BLaER1 treated with 17β-estradiol and CSF1 and Interleukin-3, amounts not matched to agents 10 nM and 100 nM (cell line): ENCODE measurements at regions not wholly inside any gene's neighbourhood (a gene's known extent, or its start where the extent isn't known, plus 50 kb on each side); places are given as distances from the start of the nearest gene placed in this dataset.

Source experiments
- H3K27ac ChIP-seq, 11 experiments: shearing (Covaris generic); formaldehyde crosslinking; 2 replicates each; pipeline ENCODE4 v1.8.1; 2022
- H3K27me3 ChIP-seq, 11 experiments: shearing (Covaris generic); formaldehyde crosslinking; 2 replicates each; pipeline ENCODE4 v1.8.1; 2022
- H3K36me3 ChIP-seq, 11 experiments: shearing (Covaris generic); formaldehyde crosslinking; 2 replicates each; pipeline ENCODE4 v1.8.1; 2022
- H3K4me1 ChIP-seq, 10 experiments: shearing (Covaris generic); formaldehyde crosslinking; 2 replicates each; pipeline ENCODE4 v1.8.1; 2022
- H3K4me2 ChIP-seq, 11 experiments: shearing (Covaris generic); formaldehyde crosslinking; 2 replicates each; pipeline ENCODE4 v1.8.1; 2022
- H3K4me3 ChIP-seq, 10 experiments: shearing (Covaris generic); formaldehyde crosslinking; 2 replicates each; pipeline ENCODE4 v1.8.1; 2022
- H3K9ac ChIP-seq, 11 experiments: shearing (Covaris generic); formaldehyde crosslinking; 2 replicates each; pipeline ENCODE4 v1.8.1; 2022
- H3K9me3 ChIP-seq, 11 experiments: shearing (Covaris generic); formaldehyde crosslinking; replicated peaks in 1 of 11; 2 replicates each; pipeline ENCODE4 v1.8.1; 2022
- H4K20me1 ChIP-seq, 11 experiments: shearing (Covaris generic); formaldehyde crosslinking; 2 replicates each; pipeline ENCODE4 v1.8.1; 2022
- Cebpa-rat ChIP-seq, 11 experiments: shearing (Covaris generic); IDR thresholded peaks; 2 replicates each; pipeline ENCODE4 v1.8.1; 2022

GRCh38 chr7:131972251-131972650 lies 415.8 kb upstream of the PODXL start:
- Histone ChIP-seq H3K4me3 (no peak overlapping the region), H3K4me2 (peak overlapping the region in 2 of 11 experiments; percentile 12 to 14; a peak in 3 of 22 replicates), H3K4me1 (peaks cover 6 to 25% (median 11%) of the 10 kb centered on the region in 10 experiments; a peak in 16 of 20 replicates), H4K20me1 (no peaks in the 10 kb centered on the region), H3K9me3 (peaks cover 0 to 8% (median 0%) of the 10 kb centered on the region in 11 experiments; a peak in 2 of 22 replicates), H3K27me3 (no peaks in the 10 kb centered on the region), H3K9ac (no peak overlapping the region), H3K36me3 (no peaks in the 10 kb centered on the region), H3K27ac (no peak overlapping the region)
- no peak for TF ChIP-seq Cebpa-rat (IDR thresholded peaks at IDR 0.05)

DNA sequence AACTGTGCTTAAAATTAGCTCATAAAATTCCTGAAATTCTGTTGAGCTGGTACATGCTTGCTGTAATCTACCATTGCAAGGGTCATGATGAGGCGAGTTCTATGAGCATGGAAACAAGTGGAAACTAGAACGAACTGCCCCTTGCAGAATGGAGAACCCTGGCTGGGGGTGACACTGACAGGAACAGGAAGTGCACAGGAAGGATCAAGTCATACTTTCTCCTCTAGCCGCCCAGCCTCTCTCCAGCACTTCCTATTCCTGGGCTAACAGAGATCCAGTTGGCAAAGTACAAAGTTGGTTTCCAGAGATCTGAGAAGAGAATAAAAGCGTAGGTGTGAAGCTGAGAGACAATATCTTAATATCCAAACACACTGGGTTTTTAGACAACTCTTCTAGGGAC lies 414.2 kb upstream of the PODXL start:
- TF ChIP-seq Cebpa-rat (IDR thresholded peaks at IDR 0.05): no peak
- peaks cover 5 to 25% (median 10%) of the 10 kb centered on the region in 10 experiments; a peak in 16 of 20 replicates for H3K4me1 ChIP-seq

DNA sequence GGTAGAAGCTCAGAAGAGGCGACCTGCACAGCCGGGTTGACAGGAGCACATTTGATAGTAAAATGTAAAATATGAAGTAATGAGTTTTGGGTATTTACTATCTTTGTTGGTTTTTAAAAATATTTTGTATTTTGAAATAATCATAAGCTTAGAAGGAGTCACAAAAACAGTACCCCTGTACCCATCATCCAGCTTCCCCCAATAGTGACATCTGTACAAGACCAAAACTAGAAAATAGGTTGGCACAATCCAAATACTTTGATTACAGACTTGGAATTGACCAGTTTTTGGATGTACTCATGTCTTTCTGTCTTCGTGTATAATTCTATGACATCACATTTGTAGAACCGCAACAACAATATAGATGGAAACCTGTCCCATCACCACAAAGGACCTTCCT lies 413.1 kb upstream of the PODXL start:
- H3K4me3 ChIP-seq: no peak overlapping the region
- no peak overlapping the region for H3K9ac ChIP-seq
- no peaks in the 10 kb centered on the region for H3K9me3 ChIP-seq
- H3K4me2 ChIP-seq: peak overlapping the region in 3 of 11 experiments; percentile 4 to 29 (median 16); a peak in 6 of 22 replicates
- H3K36me3 ChIP-seq: no peaks in the 10 kb centered on the region
- no peaks in the 10 kb centered on the region for H3K27me3 ChIP-seq
- no peaks in the 10 kb centered on the region for H4K20me1 ChIP-seq
- peaks cover 5 to 25% (median 10%) of the 10 kb centered on the region in 10 experiments; a peak in 16 of 20 replicates for H3K4me1 ChIP-seq
- H3K27ac ChIP-seq: no peak overlapping the region
- no peak for TF ChIP-seq Cebpa-rat (IDR thresholded peaks at IDR 0.05)

More for the DNA sequence above, 414.2 kb upstream of the PODXL start:
- H3K27ac ChIP-seq: no peak overlapping the region
- H3K9ac ChIP-seq: no peak overlapping the region
- no peaks in the 10 kb centered on the region for H3K36me3 ChIP-seq
- no peaks in the 10 kb centered on the region for H3K27me3 ChIP-seq
- H3K4me2 ChIP-seq: peak overlapping the region; percentile 12 to 49 (median 31); a peak in 16 of 22 replicates
- H3K4me3 ChIP-seq: no peak overlapping the region
- H4K20me1 ChIP-seq: no peaks in the 10 kb centered on the region
- H3K9me3 ChIP-seq: 0 out of 22 replicates have a peak, but pooled peaks cover 0 to under 1% (median 0%) of the 10 kb centered on the region in 11 experiments

- Histone ChIP-seq H3K27me3 (no peaks in the 10 kb centered on the region), H3K9ac (no peak overlapping the region), H3K9me3 (no peaks in the 10 kb centered on the region), H4K20me1 (no peaks in the 10 kb centered on the region), H3K27ac (no peak overlapping the region), H3K4me1 (peaks cover 5 to 20% (median 9%) of the 10 kb centered on the region in 10 experiments; a peak in 16 of 20 replicates), H3K4me3 (no peak overlapping the region), H3K4me2 (no peak overlapping the region), H3K36me3 (no peaks in the 10 kb centered on the region)
- TF ChIP-seq Cebpa-rat (IDR thresholded peaks at IDR 0.05): no peak
Measured at GRCh38 chr7:131967216-131967730, 410.8 kb upstream of the PODXL start.

GRCh38 chr7:131964203-131964602 lies 407.8 kb upstream of the PODXL start:
- no peak overlapping the region for H3K4me2 ChIP-seq
- H3K27ac ChIP-seq: no peak overlapping the region
- no peaks in the 10 kb centered on the region for H3K9me3 ChIP-seq
- no peaks in the 10 kb centered on the region for H3K27me3 ChIP-seq
- H3K9ac ChIP-seq: no peak overlapping the region
- H3K36me3 ChIP-seq: no peaks in the 10 kb centered on the region
- no peak for TF ChIP-seq Cebpa-rat (IDR thresholded peaks at IDR 0.05)
- H4K20me1 ChIP-seq: no peaks in the 10 kb centered on the region
- peaks cover 0 to 7% (median 0%) of the 10 kb centered on the region in 10 experiments; a peak in 2 of 20 replicates for H3K4me1 ChIP-seq
- H3K4me3 ChIP-seq: no peak overlapping the region

- H4K20me1 ChIP-seq: no peaks in the 10 kb centered on the region
- no peaks in the 10 kb centered on the region for H3K4me1 ChIP-seq
- H3K4me3 ChIP-seq: no peak overlapping the region
- H3K27ac ChIP-seq: no peak overlapping the region
- H3K27me3 ChIP-seq: no peaks in the 10 kb centered on the region
- no peak overlapping the region for H3K9ac ChIP-seq
- peaks cover 0 to 5% (median 0%) of the 10 kb centered on the region in 11 experiments; a peak in 1 of 22 replicates for H3K9me3 ChIP-seq
- no peak for TF ChIP-seq Cebpa-rat (IDR thresholded peaks at IDR 0.05)
- H3K36me3 ChIP-seq: no peaks in the 10 kb centered on the region
- H3K4me2 ChIP-seq: no peak overlapping the region
Measured at GRCh38 chr7:131961054-131961680, 404.7 kb upstream of the PODXL start.

DNA sequence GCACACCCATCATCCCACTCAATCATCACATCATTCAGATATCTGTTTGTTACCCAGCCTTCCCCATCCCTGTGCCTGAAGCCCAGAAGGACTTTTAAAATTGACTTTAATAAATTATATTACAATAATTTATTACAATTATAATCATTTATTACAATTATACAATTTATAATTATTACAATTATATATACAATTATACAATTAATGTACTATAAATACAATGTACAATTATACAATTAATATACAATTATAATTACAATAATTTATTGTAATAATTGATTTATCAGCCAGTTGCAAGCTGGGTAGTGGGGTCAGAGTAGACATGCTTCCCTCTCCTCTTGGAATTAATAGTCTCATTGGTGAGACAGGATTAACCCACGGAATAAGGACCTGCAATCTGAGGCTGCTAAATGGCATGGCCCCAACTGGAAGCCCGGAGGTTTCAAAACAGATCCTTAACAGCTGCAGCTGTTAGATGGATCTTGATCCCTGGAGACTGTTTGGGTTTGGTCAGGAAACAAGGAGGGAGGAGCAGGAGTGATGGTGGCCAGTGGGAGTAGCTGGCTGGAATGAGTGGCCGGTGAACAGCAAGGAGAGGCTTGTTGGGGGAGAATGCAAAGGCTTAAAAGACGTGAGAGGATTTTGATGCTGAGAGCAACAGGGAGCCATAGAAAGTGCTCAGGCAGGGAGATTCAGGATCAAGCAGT lies 402.8 kb upstream of the PODXL start:
- Histone ChIP-seq H3K4me3 (no peak overlapping the region), H3K9me3 (peaks cover 0 to 5% (median 0%) of the 10 kb centered on the region in 11 experiments; a peak in 1 of 22 replicates), H3K36me3 (no peaks in the 10 kb centered on the region), H4K20me1 (no peaks in the 10 kb centered on the region), H3K27ac (no peak overlapping the region), H3K4me2 (no peak overlapping the region), H3K4me1 (no peaks in the 10 kb centered on the region), H3K27me3 (no peaks in the 10 kb centered on the region), H3K9ac (no peak overlapping the region)
- no peak for TF ChIP-seq Cebpa-rat (IDR thresholded peaks at IDR 0.05)

DNA sequence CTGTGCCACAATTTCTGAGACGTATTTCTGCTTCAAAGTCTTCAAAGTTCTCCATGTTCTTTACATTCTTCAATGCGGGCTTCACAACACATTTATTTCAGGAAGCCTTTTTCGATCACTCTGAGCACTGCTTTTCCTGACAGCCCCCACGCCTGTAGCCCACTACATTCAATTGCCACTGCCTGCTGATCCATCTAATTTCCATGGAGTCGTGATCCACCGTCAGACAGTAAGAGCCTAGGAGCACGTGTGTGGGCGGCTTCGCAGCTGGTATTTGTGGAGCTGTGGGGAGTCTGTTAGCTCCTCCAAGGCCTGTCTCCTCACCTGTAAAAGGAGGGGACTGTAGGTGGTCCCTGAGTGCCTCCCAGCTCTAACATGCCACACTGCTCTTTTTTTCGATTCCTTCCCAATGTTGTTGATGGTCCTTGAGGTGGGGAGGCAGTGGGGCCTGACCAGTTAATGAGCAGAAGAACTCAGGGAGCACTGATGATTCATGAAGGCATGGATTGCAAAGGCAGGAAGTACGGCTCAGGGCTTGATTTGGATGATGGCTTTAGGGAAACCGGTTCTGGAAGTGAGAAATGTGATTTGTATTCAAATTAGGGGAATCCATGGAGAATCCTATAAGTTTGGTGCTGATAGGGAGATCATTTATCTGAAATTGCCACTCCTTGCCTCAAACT lies 401.1 kb upstream of the PODXL start:
- H3K27me3 ChIP-seq: no peaks in the 10 kb centered on the region
- no peaks in the 10 kb centered on the region for H3K36me3 ChIP-seq
- no peaks in the 10 kb centered on the region for H3K4me1 ChIP-seq
- H3K4me2 ChIP-seq: no peak overlapping the region
- no peak for TF ChIP-seq Cebpa-rat (IDR thresholded peaks at IDR 0.05)
- no peak overlapping the region for H3K4me3 ChIP-seq
- no peaks in the 10 kb centered on the region for H4K20me1 ChIP-seq
- no peak overlapping the region for H3K9ac ChIP-seq
- peaks cover 0 to 5% (median 0%) of the 10 kb centered on the region in 11 experiments; a peak in 1 of 22 replicates for H3K9me3 ChIP-seq
- H3K27ac ChIP-seq: no peak overlapping the region

DNA sequence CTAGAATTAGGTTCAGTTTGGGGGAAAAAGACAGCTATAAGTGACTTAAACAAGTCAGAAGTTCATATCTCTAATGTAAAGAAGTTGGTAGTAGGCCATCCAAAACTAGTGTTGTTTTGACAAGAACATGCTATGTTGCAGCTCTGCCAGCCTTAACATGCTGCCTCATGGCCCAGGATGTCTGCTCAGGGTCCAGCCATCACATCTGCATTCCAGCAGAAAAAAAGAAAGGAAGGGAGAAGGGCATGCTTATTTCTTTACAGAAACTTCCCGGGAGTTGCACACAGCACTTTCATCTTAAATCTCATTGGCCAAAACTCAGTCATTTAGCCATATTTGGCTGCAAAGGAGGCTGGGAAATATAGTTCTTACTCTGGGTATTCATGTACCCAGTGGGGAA lies 400.4 kb upstream of the PODXL start:
- H3K27ac ChIP-seq: no peak overlapping the region
- H3K4me1 ChIP-seq: no peaks in the 10 kb centered on the region
- no peaks in the 10 kb centered on the region for H3K36me3 ChIP-seq
- H3K27me3 ChIP-seq: no peaks in the 10 kb centered on the region
- no peaks in the 10 kb centered on the region for H4K20me1 ChIP-seq
- no peak for TF ChIP-seq Cebpa-rat (IDR thresholded peaks at IDR 0.05)
- no peak overlapping the region for H3K4me2 ChIP-seq
- H3K9me3 ChIP-seq: peaks cover 0 to 5% (median 0%) of the 10 kb centered on the region in 11 experiments; a peak in 1 of 22 replicates
- no peak overlapping the region for H3K9ac ChIP-seq
- no peak overlapping the region for H3K4me3 ChIP-seq
